Ishikawa (cell line): ENCODE measurements at regions not wholly inside any gene's neighbourhood (a gene's known extent, or its start where the extent isn't known, plus 50 kb on each side); places are given as distances from the start of the nearest gene placed in this dataset.

Experiments used
- CEBPB ChIP-seq: IDR thresholded peaks from 2 replicates; pipeline ENCODE4 v1.6.1; 2012
- CREB1 ChIP-seq: IDR thresholded peaks from 2 replicates; pipeline ENCODE4 v1.6.1; 2012; ENCODE audit warnings: low read depth
- EGR1 ChIP-seq: IDR thresholded peaks from 2 replicates; pipeline ENCODE4 v1.6.1; 2012
- EP300 ChIP-seq: IDR thresholded peaks from 2 replicates; pipeline ENCODE4 v1.6.1; 2012; ENCODE audit warnings: borderline replicate concordance
- FOXM1 ChIP-seq: IDR thresholded peaks from 2 replicates; pipeline ENCODE4 v1.6.1; 2012; ENCODE audit warnings: low read depth, borderline replicate concordance
- NFIC ChIP-seq: IDR thresholded peaks from 2 replicates; pipeline ENCODE4 v1.6.1; 2012
- RAD21 ChIP-seq: IDR thresholded peaks from 2 replicates; pipeline ENCODE4 v1.6.1; 2012; ENCODE audit warnings: low read depth
- TAF1 ChIP-seq: IDR thresholded peaks from 2 replicates; pipeline ENCODE4 v1.6.1; 2012; ENCODE audit warnings: low read depth, mild to moderate bottlenecking
- TCF12 ChIP-seq: IDR thresholded peaks from 2 replicates; pipeline ENCODE4 v1.6.1; 2012; ENCODE audit warnings: low read depth
- TEAD4 ChIP-seq: IDR thresholded peaks from 2 replicates; pipeline ENCODE4 v1.6.1; 2012
- YY1 ChIP-seq: IDR thresholded peaks from 2 replicates; pipeline ENCODE4 v1.6.1; 2012; ENCODE audit warnings: low read depth
- ZBTB7A ChIP-seq: IDR thresholded peaks from 2 replicates; pipeline ENCODE4 v1.6.1; 2012; ENCODE audit warnings: low read depth
- TF ChIP-seq, protein P1 (sequence below): IDR thresholded peaks from 2 replicates; pipeline ENCODE4 v1.6.1; 2012
- TF ChIP-seq, protein P2 (sequence below): IDR thresholded peaks from 2 replicates; pipeline ENCODE4 v1.6.1; 2012
- TF ChIP-seq, protein P3 (sequence below): IDR thresholded peaks from 2 replicates; pipeline ENCODE4 v1.6.1; 2012; ENCODE audit warnings: low read depth, mild to moderate bottlenecking

DNA sequence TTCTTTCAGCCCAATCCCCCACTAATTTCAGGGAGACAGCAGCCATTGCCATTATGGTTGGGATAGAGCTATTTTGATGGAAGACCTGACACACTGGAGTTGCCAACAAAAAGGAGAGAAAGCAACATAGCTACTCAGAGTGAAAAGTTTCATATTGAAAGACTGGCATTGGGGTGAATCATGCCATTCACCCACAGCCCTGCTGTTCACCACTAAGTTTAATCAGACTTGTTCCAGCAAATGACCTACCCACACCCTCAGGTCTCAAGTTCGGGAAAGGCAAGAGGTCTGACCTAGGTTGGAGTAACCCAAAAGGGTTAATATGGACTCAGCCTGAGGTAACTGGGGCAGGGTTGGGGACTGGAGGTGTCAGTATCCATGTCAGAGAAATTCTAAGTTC lies 169.2 kb downstream of the PAWR start:
- TF ChIP-seq EP300, result no peak
- TF ChIP-seq, protein P1, sequence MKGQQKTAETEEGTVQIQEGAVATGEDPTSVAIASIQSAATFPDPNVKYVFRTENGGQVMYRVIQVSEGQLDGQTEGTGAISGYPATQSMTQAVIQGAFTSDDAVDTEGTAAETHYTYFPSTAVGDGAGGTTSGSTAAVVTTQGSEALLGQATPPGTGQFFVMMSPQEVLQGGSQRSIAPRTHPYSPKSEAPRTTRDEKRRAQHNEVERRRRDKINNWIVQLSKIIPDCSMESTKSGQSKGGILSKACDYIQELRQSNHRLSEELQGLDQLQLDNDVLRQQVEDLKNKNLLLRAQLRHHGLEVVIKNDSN, result no peak
- TF ChIP-seq, protein P2, sequence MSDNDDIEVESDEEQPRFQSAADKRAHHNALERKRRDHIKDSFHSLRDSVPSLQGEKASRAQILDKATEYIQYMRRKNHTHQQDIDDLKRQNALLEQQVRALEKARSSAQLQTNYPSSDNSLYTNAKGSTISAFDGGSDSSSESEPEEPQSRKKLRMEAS, result no peak
- no peak for TF ChIP-seq FOXM1
- no peak for TF ChIP-seq YY1
- TF ChIP-seq TEAD4, result no peak
- TF ChIP-seq NFIC, result no peak
- no peak for TF ChIP-seq TCF12
- no peak for TF ChIP-seq ZBTB7A
- no peak for TF ChIP-seq CREB1
- TF ChIP-seq EGR1, result no peak
- TF ChIP-seq RAD21, result no peak
- TF ChIP-seq TAF1, result no peak
- no peak for TF ChIP-seq CEBPB

DNA sequence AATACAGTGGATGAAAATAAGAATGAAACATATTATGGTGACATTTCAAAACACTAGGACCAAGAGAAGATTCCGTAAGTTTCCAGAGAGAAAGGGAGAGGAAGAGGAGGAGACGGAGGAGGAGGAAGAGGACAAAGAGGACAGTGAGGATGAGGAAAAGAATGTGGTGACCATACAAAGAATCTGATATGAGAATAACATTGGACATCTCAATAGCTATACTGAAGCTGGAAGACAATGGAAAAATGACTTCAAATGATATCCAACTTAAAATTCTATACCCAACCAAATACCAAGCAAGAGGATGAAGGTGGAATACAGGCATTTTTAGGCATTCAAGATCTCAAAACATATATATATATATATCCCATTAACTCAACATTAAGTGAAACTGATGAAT lies 173.4 kb downstream of the PAWR start:
- TF ChIP-seq, protein P2, result no peak
- no peak for TF ChIP-seq ZBTB7A
- TF ChIP-seq TEAD4, result no peak
- no peak for TF ChIP-seq EGR1

DNA sequence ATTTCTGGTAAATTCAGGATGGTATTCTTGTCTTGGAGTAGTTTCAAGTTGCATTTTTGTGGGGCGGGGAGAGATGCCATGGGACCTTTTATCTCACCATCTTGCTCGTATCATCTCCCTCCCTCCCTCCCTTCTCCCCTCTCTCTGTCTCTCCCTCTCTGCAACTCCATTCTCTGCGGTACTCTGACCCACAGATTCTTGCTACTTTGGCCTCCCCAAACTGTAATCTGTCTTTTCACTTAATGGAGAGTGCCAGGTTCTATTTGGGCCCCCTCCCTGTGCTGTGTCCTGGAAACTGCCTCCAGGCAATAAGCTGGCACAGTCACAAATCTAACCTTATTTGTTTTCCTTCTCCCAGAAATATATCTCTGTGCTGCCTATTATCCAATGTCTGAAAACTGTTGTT lies 175.2 kb downstream of the PAWR start:
- TF ChIP-seq, protein P3, sequence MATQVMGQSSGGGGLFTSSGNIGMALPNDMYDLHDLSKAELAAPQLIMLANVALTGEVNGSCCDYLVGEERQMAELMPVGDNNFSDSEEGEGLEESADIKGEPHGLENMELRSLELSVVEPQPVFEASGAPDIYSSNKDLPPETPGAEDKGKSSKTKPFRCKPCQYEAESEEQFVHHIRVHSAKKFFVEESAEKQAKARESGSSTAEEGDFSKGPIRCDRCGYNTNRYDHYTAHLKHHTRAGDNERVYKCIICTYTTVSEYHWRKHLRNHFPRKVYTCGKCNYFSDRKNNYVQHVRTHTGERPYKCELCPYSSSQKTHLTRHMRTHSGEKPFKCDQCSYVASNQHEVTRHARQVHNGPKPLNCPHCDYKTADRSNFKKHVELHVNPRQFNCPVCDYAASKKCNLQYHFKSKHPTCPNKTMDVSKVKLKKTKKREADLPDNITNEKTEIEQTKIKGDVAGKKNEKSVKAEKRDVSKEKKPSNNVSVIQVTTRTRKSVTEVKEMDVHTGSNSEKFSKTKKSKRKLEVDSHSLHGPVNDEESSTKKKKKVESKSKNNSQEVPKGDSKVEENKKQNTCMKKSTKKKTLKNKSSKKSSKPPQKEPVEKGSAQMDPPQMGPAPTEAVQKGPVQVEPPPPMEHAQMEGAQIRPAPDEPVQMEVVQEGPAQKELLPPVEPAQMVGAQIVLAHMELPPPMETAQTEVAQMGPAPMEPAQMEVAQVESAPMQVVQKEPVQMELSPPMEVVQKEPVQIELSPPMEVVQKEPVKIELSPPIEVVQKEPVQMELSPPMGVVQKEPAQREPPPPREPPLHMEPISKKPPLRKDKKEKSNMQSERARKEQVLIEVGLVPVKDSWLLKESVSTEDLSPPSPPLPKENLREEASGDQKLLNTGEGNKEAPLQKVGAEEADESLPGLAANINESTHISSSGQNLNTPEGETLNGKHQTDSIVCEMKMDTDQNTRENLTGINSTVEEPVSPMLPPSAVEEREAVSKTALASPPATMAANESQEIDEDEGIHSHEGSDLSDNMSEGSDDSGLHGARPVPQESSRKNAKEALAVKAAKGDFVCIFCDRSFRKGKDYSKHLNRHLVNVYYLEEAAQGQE, result no peak
- TF ChIP-seq EGR1 (no peak), CREB1 (no peak), TCF12 (no peak), NFIC (no peak), ZBTB7A (no peak), TEAD4 (no peak), YY1 (no peak), CEBPB (no peak)
- TF ChIP-seq, protein P2, result no peak
- TF ChIP-seq, protein P1, result no peak

DNA sequence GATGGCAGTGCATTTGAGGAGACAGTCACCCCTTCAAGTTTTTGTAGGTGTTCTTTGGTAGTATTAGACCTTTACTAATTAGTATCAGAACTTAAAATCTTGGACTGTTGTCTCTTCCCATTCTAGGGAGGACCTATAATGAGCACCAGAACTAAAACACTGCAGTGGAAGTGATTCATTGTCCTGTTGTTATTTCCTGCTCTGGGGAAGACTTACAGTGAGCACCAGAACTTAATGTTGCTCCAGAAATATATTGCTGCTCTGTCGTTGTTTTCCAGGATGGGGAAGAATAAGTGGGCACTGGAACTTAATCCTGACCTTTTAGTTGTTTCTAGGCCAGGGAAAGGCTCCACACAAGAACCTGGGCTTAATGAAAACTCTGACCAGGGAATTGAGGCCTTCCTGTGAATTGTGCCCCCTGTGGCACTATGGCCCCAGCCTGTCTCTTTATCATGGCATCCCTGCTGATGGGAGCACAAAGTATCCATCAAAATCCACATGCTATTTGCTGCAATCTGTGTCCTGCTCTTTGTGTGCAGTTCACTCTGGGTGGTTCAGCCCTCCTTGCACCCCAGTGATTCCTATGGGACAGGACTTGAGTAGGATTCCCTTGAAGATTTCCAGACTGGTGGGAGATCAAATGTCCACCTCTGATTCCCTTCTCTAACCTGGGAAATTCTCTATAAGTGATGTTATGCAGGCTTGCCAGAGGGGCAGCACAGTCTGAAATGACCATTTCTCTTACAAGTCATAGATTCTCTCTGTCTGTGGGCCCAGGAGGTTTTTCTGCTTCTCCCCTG lies 175.8 kb downstream of the PAWR start:
- TF ChIP-seq ZBTB7A (no peak), TCF12 (no peak), TAF1 (no peak), EGR1 (no peak), EP300 (no peak), TEAD4 (no peak), RAD21 (no peak), YY1 (no peak), CEBPB (no peak), FOXM1 (no peak), NFIC (no peak)
- TF ChIP-seq, protein P2, result no peak
- TF ChIP-seq, protein P1, result no peak
- TF ChIP-seq, protein P3, result no peak

DNA sequence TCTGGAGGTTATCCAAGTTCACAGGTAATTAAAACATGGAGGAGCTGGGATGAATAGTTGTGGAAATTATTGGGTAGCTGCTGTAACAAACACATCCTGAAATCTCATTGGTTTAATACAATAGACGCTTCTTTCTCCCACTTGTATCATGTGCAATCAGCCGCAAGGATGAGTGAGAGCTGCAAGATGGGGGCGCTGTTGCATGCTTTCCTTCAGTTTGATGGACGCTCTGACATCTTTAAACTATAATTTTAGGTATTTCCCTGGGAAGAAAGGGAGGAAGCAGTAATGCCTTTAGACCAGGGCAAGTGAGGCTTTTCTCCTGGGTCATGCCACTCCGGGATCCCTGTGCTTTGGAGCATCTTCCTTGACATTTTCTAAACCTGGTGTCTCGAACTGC lies 178.7 kb downstream of the PAWR start:
- TF ChIP-seq RAD21, result peak; percentile 43
- TF ChIP-seq, protein P2, result no peak
